HCT116 (cell line): ENCODE measurements at regions not wholly inside any gene's neighbourhood (a gene's known extent, or its start where the extent isn't known, plus 50 kb on each side); places are given as distances from the start of the nearest gene placed in this dataset.

ENCODE experiments used
- ATAC-seq: fragments of 200-7000 bp; cut with Tn5 transposase; 2 replicates; pipeline ENCODE4 v1.9.1; 2020; ENCODE audit warnings: mild to moderate bottlenecking, moderate library complexity
- BruUV-seq: library from RNA; stranded (reverse); fragments of 400-500 nt; replicated peaks from 2 replicates; lab custom pipeline; 2021; lab: Mats Ljungman, UMichigan
- CTCF ChIA-PET: fragments of 300-600 bp; sonication (Branson Sonifier 250); formaldehyde crosslinking; loops from one replicate; lab custom pipeline; 2021; ENCODE audit warnings: antibody characterized with exemption; lab: Charles Lee
- POLR2A ChIA-PET: fragments of 300-600, 350-600 bp; sonication (Branson Sonifier 250); formaldehyde crosslinking; loops from one replicate; lab custom pipeline; 2021; ENCODE audit warnings: antibody characterized with exemption; lab: Charles Lee
- RAD21 ChIA-PET, 2 experiments: fragments of 300-600 bp; sonication (Branson Sonifier 250); formaldehyde crosslinking; loops; one replicate each; lab custom pipeline; 2023; ENCODE audit warnings: low total read pairs in 2 of 2; ENCODE audit not compliant: uncharacterized antibody in 2 of 2, unreplicated experiment in 2 of 2, low non-redundant PET in 1 of 2; lab: Charles Lee
- DNase-seq: peaks from one replicate; pipeline ENCODE4 v3.0.0-alpha.2; 2010; ENCODE audit warnings: low read depth, low spot score
- H2AFZ ChIP-seq: fragments of 200-600 bp; shearing (Covaris generic), sonication (generic); 2 replicates; pipeline ENCODE4 v1.6.1; 2017; ENCODE audit warnings: low read depth, mixed run types, mixed read lengths, antibody characterized with exemption, low read length; ENCODE audit not compliant: poor library complexity, severe bottlenecking
- H3K27ac ChIP-seq: 2 replicates; pipeline ENCODE4 v1.5.1; 2012; ENCODE audit warnings: low read depth, low read length
- H3K27me3 ChIP-seq: fragments of 200-600 bp; sonication (generic); 2 replicates; pipeline ENCODE4 v1.6.1; 2016; ENCODE audit warnings: mixed run types, low read length, mixed read lengths; ENCODE audit not compliant: insufficient read depth
- H3K36me3 ChIP-seq, 2 experiments: fragments of 200-500 bp in 1 of 2; fragments of 200-600 bp in 1 of 2; sonication (Bioruptor generic) in 1 of 2; sonication (generic) in 1 of 2; 2 replicates each; pipeline versions ENCODE4 v1.5.1 to v1.6.1; 2014 to 2016; ENCODE audit warnings: low read length in 2 of 2, inconsistent platforms in 1 of 2, mixed read lengths in 1 of 2, mixed run types in 1 of 2; ENCODE audit not compliant: insufficient read depth in 2 of 2, control insufficient read depth in 1 of 2
- H3K4me1 ChIP-seq, 2 experiments: fragments of 200-600 bp in 1 of 2; sonication (generic) in 1 of 2; 2 replicates each; pipeline versions ENCODE4 v1.5.1 to v1.6.1; 2012 to 2017; ENCODE audit warnings: low read length in 2 of 2, inconsistent platforms in 1 of 2, mild to moderate bottlenecking in 1 of 2, mixed read lengths in 1 of 2, mixed run types in 1 of 2, moderate library complexity in 1 of 2; ENCODE audit not compliant: insufficient read depth in 2 of 2, control insufficient read depth in 1 of 2
- H3K4me2 ChIP-seq: fragments of 200-600 bp; sonication (generic); 2 replicates; pipeline ENCODE4 v1.6.1; 2017; ENCODE audit warnings: mixed run types, low read length, mixed read lengths
- H3K4me3 ChIP-seq, 2 experiments: fragments of 200-600 bp in 1 of 2; sonication (generic) in 1 of 2; replicated peaks in 1 of 2; 2 replicates each; pipeline ENCODE4 v1.5.1; 2011 to 2016; ENCODE audit warnings: low read length in 2 of 2, control low read depth in 1 of 2, low read depth in 1 of 2, mild to moderate bottlenecking in 1 of 2, mixed read lengths in 1 of 2, mixed run types in 1 of 2
- H3K79me2 ChIP-seq: fragments of 200-600 bp; sonication (generic); 2 replicates; pipeline ENCODE4 v1.6.1; 2017; ENCODE audit warnings: mild to moderate bottlenecking, mixed run types, low read length, moderate library complexity, mixed read lengths; ENCODE audit not compliant: insufficient read depth
- H3K9ac ChIP-seq: fragments of 200-600 bp; sonication (generic); 2 replicates; pipeline ENCODE4 v1.6.1; 2016; ENCODE audit warnings: low read length, mixed read lengths
- H3K9me2 ChIP-seq: fragments of 200-600 bp; sonication (generic), shearing (Covaris generic); 2 replicates; pipeline ENCODE4 v1.6.1; 2017; ENCODE audit warnings: mixed run types, mild to moderate bottlenecking, moderate library complexity; ENCODE audit not compliant: insufficient read depth
- H3K9me3 ChIP-seq, 2 experiments: fragments of 200-500 bp in 1 of 2; fragments of 200-600 bp in 1 of 2; sonication (Bioruptor generic) in 1 of 2; sonication (generic) in 1 of 2; 2 replicates each; pipeline ENCODE4 v1.6.1; 2014 to 2017; ENCODE audit warnings: low read length in 2 of 2, mixed read lengths in 2 of 2, inconsistent platforms in 1 of 2, low read depth in 1 of 2, mild to moderate bottlenecking in 1 of 2, mixed run types in 1 of 2, moderate library complexity in 1 of 2; ENCODE audit not compliant: control insufficient read depth in 1 of 2, insufficient read depth in 1 of 2
- H4K20me1 ChIP-seq: fragments of 200-600 bp; sonication (generic), shearing (Covaris generic); 2 replicates; pipeline ENCODE4 v1.6.1; 2017; ENCODE audit warnings: mixed run types, mild to moderate bottlenecking, moderate library complexity; ENCODE audit not compliant: insufficient read depth
- CEBPB ChIP-seq: IDR thresholded peaks from 2 replicates; pipeline ENCODE4 v1.6.1; 2012; ENCODE audit warnings: low read depth
- EGR1 ChIP-seq: IDR thresholded peaks from 2 replicates; pipeline ENCODE4 v1.6.1; 2012; ENCODE audit warnings: low read depth
- JUND ChIP-seq: IDR thresholded peaks from 2 replicates; pipeline ENCODE4 v1.6.1; 2012
- RAD21 ChIP-seq: IDR thresholded peaks from 2 replicates; pipeline ENCODE4 v1.6.1; 2012; ENCODE audit warnings: low read depth, mild to moderate bottlenecking
- SRF ChIP-seq: IDR thresholded peaks from 2 replicates; pipeline ENCODE4 v1.6.1; 2012; ENCODE audit warnings: low read depth
- TCF7L2 ChIP-seq: IDR thresholded peaks from 2 replicates; pipeline ENCODE4 v1.7.0; 2011; ENCODE audit warnings: borderline replicate concordance, inconsistent platforms; ENCODE audit not compliant: insufficient read depth, insufficient read length; ENCODE audit errors: extremely low read depth
- ZFX ChIP-seq: fragments of 450-650 bp; IDR thresholded peaks from 2 replicates; pipeline ENCODE4 v1.6.1; 2017
- ZNF274 ChIP-seq: fragments of 200-500 bp; sonication (Bioruptor generic); IDR thresholded peaks from 2 replicates; pipeline ENCODE4 v1.6.1; 2014; ENCODE audit warnings: mild to moderate bottlenecking, low read depth, low read length, inconsistent platforms
- intact Hi-C: fragments of 100-400 bp; cut with micrococcal nuclease; formaldehyde crosslinking; loops from 2 replicates; pipeline ENCODE4 v1.10.0; 2022
- TF ChIP-seq, protein P1 (sequence below): IDR thresholded peaks from 2 replicates; pipeline ENCODE4 v1.6.1; 2012
- TF ChIP-seq, protein P2 (sequence below): IDR thresholded peaks from 2 replicates; pipeline ENCODE4 v1.6.1; 2011; ENCODE audit warnings: mild to moderate bottlenecking, low read length, moderate library complexity; ENCODE audit not compliant: insufficient replicate concordance; ENCODE audit errors: extremely low read depth

DNA sequence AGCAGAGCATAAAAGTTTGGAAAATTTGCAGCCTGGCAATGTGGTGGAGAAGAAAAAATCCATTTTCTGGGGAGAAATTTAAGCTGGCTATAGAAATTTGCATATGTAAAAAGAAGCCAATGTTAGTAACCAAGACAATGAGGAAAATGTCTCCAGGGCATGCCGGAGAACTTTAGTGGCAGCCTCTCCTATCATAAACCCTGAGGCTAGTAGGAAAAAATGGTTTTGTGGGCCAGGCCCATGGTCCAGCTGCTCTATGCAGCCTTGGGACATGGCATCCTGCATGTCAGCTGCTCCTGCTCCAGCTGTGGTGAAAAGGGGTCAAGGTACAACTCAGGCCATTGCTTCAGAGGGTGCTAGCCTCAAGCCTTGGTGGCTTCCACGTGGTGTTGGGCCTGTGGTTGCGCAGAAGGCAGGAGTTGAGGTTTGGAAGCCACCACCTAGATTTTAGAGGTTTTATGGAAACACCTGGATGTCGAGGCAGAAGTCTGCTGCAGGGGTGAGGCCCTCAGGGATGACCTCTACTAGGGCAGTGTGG, 101.8 kb upstream of the SYNCRIP start:
- no TSS peak for BruUV-seq
- H4K20me1 ChIP-seq = no peaks in the 10 kb centered on the region
- ATAC-seq (no peak), DNase-seq (no peak)
- no peak overlapping the region for H3K4me2 ChIP-seq
- intact Hi-C loops = no loop called here
- H3K9me2 ChIP-seq = no peaks in the 10 kb centered on the region
- H3K27ac ChIP-seq = no peak overlapping the region
- H3K4me3 ChIP-seq = no peak overlapping the region
- no peaks in the 10 kb centered on the region for H3K4me1 ChIP-seq
- ChIA-PET RAD21 (no interaction called here), CTCF (no interaction called here), POLR2A (no interaction called here)
- no peaks in the 10 kb centered on the region for H3K27me3 ChIP-seq
- H3K9me3 ChIP-seq = no peaks in the 10 kb centered on the region
- H2AFZ ChIP-seq = no peak overlapping the region
- no peak for TF ChIP-seq ZFX
- TF ChIP-seq, protein P1, sequence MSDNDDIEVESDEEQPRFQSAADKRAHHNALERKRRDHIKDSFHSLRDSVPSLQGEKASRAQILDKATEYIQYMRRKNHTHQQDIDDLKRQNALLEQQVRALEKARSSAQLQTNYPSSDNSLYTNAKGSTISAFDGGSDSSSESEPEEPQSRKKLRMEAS = no peak
- no peak for TF ChIP-seq ZNF274
- no peak for TF ChIP-seq EGR1
- TF ChIP-seq TCF7L2 = no peak
- TF ChIP-seq, protein P2, sequence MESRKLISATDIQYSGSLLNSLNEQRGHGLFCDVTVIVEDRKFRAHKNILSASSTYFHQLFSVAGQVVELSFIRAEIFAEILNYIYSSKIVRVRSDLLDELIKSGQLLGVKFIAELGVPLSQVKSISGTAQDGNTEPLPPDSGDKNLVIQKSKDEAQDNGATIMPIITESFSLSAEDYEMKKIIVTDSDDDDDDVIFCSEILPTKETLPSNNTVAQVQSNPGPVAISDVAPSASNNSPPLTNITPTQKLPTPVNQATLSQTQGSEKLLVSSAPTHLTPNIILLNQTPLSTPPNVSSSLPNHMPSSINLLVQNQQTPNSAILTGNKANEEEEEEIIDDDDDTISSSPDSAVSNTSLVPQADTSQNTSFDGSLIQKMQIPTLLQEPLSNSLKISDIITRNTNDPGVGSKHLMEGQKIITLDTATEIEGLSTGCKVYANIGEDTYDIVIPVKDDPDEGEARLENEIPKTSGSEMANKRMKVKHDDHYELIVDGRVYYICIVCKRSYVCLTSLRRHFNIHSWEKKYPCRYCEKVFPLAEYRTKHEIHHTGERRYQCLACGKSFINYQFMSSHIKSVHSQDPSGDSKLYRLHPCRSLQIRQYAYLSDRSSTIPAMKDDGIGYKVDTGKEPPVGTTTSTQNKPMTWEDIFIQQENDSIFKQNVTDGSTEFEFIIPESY = no peak
- no peak for TF ChIP-seq SRF
- no peak for TF ChIP-seq RAD21
- no peak for TF ChIP-seq CEBPB
- no peak for TF ChIP-seq JUND
- TF ChIP-seq, all 23 proteins: peak for 0
- H3K9ac ChIP-seq = no peak overlapping the region
- H3K36me3 ChIP-seq = no peaks in the 10 kb centered on the region
- H3K79me2 ChIP-seq = no peaks in the 10 kb centered on the region
